Amniotic stem cell (primary cell): ENCODE measurements at regions not wholly inside any gene's neighbourhood (a gene's known extent, or its start where the extent isn't known, plus 50 kb on each side); places are given as distances from the start of the nearest gene placed in this dataset.

Experiments
- DNase-seq: peaks from one replicate; lab custom pipeline; 2025; lab: John Stamatoyannopoulos, UW

- DNase-seq, result no peak
Measured at GRCh38 chr11:91653079-91653754, 571.4 kb upstream of the FAT3 start.

- no peak for DNase-seq
Measured at GRCh38 chr11:91650802-91651201, 573.8 kb upstream of the FAT3 start.

GRCh38 chr11:91641153-91641552, 583.5 kb upstream of the FAT3 start:
- DNase-seq, result no peak

- DNase-seq, result no peak
Measured at GRCh38 chr11:91639359-91639758, 585.3 kb upstream of the FAT3 start.

GRCh38 chr11:91630916-91631673, 593.5 kb upstream of the FAT3 start:
- DNase-seq, result no peak

- DNase-seq, result no peak
Measured at GRCh38 chr11:91625495-91625894, 599.1 kb upstream of the FAT3 start.

- no peak for DNase-seq
Measured at GRCh38 chr11:91624021-91624420, 600.6 kb upstream of the FAT3 start.

- no peak for DNase-seq
Measured at GRCh38 chr11:91608677-91609076, 615.9 kb upstream of the FAT3 start.

- no peak for DNase-seq
Measured at GRCh38 chr11:91596111-91596510, 628.5 kb upstream of the FAT3 start.

- no peak for DNase-seq
Measured at GRCh38 chr11:91591021-91591420, 633.6 kb upstream of the FAT3 start.

- no peak for DNase-seq
Measured at GRCh38 chr11:91587131-91587530, 637.5 kb upstream of the FAT3 start.

- no peak for DNase-seq
Measured at GRCh38 chr11:91585035-91585801, 639.4 kb upstream of the FAT3 start.

- no peak for DNase-seq
Measured at GRCh38 chr11:91563176-91563575, 661.4 kb upstream of the FAT3 start.

GRCh38 chr11:91560434-91560833, 664.2 kb upstream of the FAT3 start:
- no peak for DNase-seq

- no peak for DNase-seq
Measured at GRCh38 chr11:91538065-91538464, 686.6 kb upstream of the FAT3 start.

- DNase-seq, result no peak
Measured at GRCh38 chr11:91536366-91536765, 688.3 kb upstream of the FAT3 start.

GRCh38 chr11:91528965-91529364, 695.7 kb upstream of the FAT3 start:
- no peak for DNase-seq

- DNase-seq, result no peak
Measured at GRCh38 chr11:91527380-91528030, 697.1 kb upstream of the FAT3 start.

GRCh38 chr11:91513734-91514133, 710.9 kb upstream of the FAT3 start:
- no peak for DNase-seq

- no peak for DNase-seq
Measured at GRCh38 chr11:91497847-91498246, 726.8 kb upstream of the FAT3 start.

- DNase-seq, result no peak
Measured at GRCh38 chr11:91495837-91496236, 728.8 kb upstream of the FAT3 start.

GRCh38 chr11:91489989-91490388, 734.6 kb upstream of the FAT3 start:
- no peak for DNase-seq
